ENCODE measurements at regions not wholly inside any gene's neighbourhood (a gene's known extent, or its start where the extent isn't known, plus 50 kb on each side); places are given as distances from the start of the nearest gene placed in this dataset.
"Not testable (repeated sequence)": the region's sequence is repeated elsewhere in the genome, so short reads cannot be mapped to it uniquely, and the experiment has no call there.

- not testable (repeated sequence) for TF ChIP-seq CTCF, POLR2A, POLR2AphosphoS5, EP300 (IDR thresholded peaks at IDR 0.05)
Measured at GRCh38 chr14:19267636-19268035, 166.5 kb downstream of the POTEG start.
